SH-SY5Y (cell line): ENCODE measurements at regions not wholly inside any gene's neighbourhood (a gene's known extent, or its start where the extent isn't known, plus 50 kb on each side); places are given as distances from the start of the nearest gene placed in this dataset.

ENCODE experiments used
- GATA2 ChIP-seq: IDR thresholded peaks from 2 replicates; pipeline ENCODE4 v1.6.1; 2011; ENCODE audit warnings: mild to moderate bottlenecking, low read depth, low read length
- GATA3 ChIP-seq: IDR thresholded peaks from 2 replicates; pipeline ENCODE4 v1.6.1; 2011; ENCODE audit warnings: low read depth, mild to moderate bottlenecking, low read length, moderate library complexity

GRCh38 chr16:77553130-77553529, 118.3 kb upstream of the ADAMTS18 start:
- no peak for TF ChIP-seq GATA2
- TF ChIP-seq GATA3 = no peak
